ENCODE measurements at regions not wholly inside any gene's neighbourhood (a gene's known extent, or its start where the extent isn't known, plus 50 kb on each side); places are given as distances from the start of the nearest gene placed in this dataset.

DNA sequence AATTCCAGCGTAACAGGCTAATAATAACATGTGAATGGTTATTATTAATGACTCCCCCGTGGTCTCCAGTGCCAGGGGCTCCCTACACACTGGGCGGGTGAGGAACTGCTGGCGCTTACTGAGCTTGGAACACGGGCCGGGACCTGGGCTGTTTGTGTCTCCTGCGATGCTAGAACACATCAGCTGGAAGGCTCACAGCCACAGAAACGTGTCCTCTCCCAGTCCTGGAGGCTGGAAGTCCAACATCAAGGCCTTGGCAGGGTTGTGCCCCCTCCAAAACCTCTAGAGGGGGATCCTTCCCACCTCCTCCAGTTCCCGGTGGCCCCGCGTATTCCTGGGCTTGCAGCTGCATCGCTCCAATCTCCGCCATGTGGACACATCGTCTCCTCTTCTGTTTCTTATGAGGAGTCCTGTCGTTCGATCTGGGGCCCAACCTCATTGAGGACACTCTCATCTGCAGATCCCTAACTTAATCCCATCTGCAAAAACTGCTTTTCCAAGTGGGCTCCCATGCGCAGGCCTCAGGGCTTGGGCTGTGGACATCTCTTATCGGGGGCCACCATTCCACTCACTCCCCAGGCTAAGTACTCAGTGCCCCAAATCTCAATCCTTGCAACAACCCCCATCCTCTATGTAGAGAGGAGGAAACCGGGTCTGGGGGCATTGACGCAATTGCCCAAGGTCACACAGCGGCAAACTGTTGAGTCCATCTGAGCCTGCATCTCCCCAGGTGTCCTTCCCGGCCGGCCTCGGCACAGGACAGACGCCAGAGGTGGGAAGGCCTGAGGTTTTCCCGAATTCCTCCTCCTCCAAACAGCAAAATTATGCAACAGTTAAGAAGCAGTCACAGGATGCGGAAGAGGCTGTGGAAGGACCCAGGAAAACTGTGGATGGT, 193.9 kb downstream of the IRF8 start:
- POLR2A ChIA-PET (ENCODE audit: unreplicated experiment), result no interaction called here
- no peaks in the 10 kb centered on the region for H3K4me1 ChIP-seq (replicated peaks; ENCODE audit: insufficient read depth)
- no peak overlapping the region for H2AFZ ChIP-seq
- no peaks in the 10 kb centered on the region for H3F3A ChIP-seq (ENCODE audit: insufficient read depth, low read depth)
- H3K79me2 ChIP-seq (ENCODE audit: low read depth), result no peaks in the 10 kb centered on the region
- intact Hi-C loops (cut with micrococcal nuclease; ENCODE audit: unreplicated experiment), result no loop called here
- TF ChIP-seq CTCF (conservative IDR thresholded peaks at IDR 0.05) (no peak), EZH2 (IDR thresholded peaks at IDR 0.05; ENCODE audit: low read depth) (no peak)
- no peak for DNase-seq
- no peaks in the 10 kb centered on the region for H4K20me1 ChIP-seq (ENCODE audit: insufficient read depth)
- CTCF ChIA-PET, result no interaction called here
- BruUV-seq (replicated peaks), result no TSS peak
- no peaks in the 10 kb centered on the region for H3K36me3 ChIP-seq (ENCODE audit: low read depth)
- H3K27me3 ChIP-seq (ENCODE audit: insufficient read depth, low read depth), result peaks cover 88% of the 10 kb centered on the region
- H3K9me3 ChIP-seq (ENCODE audit: insufficient read depth, low read depth), result no peaks in the 10 kb centered on the region
- H3K9me2 ChIP-seq (ENCODE audit: insufficient read depth), result no peaks in the 10 kb centered on the region
- no peak overlapping the region for H3K4me2 ChIP-seq
- no peak overlapping the region for H3K27ac ChIP-seq
- H3K4me3 ChIP-seq, result no peak overlapping the region

DNA sequence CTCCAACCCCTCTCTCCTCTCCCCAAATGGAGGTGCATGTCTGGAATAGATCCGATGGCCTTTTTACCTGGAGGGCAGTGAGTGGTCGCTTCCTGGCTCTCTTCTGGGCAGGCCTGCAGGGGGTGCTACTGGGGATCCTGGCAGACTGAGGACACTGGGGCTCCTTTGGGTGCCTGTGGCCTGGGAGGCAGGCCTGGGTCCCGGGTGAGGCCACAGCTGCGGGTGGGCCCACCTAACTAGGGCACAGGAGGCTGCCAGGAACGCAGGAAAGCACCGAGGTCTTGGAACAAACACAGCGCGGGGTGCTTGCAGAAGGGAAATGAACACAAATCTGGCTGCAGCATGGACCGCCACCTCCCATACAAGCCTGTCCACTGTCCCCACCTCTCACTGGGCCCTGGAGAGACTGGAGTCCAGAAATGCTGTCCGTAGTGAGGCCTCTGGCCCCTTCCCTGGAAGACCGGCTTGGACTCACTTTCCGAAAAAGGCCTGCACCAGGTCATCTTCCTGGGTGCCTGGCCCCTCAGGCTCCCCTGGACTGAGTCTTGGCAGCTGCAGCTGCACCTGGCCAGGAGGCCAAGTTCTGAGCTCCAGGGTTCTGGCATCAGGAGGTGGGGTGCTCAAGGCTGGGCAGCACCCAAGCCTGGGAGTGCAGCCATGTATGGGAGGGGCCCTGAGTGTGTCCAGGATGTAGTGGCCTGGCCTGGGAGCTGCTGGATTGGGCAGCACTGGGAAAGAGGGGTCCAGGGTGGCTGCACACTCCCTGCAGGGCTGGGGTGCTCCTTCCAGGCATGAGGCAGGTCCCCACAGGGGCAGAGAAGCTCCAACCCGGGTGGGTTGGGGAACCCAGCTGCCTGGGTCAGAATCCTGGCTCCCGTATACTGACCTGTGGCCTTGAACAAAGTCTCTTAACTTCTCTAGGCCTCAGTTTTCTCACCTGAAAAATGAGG, 195.1 kb downstream of the IRF8 start:
- no peaks in the 10 kb centered on the region for H3K4me1 ChIP-seq (replicated peaks; ENCODE audit: insufficient read depth)
- CTCF ChIA-PET, result no interaction called here
- no peak overlapping the region for H3K4me2 ChIP-seq
- TF ChIP-seq CTCF (conservative IDR thresholded peaks at IDR 0.05) (no peak), EZH2 (IDR thresholded peaks at IDR 0.05; ENCODE audit: low read depth) (no peak)
- POLR2A ChIA-PET (ENCODE audit: unreplicated experiment), result no interaction called here
- no peaks in the 10 kb centered on the region for H3K9me2 ChIP-seq (ENCODE audit: insufficient read depth)
- H3K36me3 ChIP-seq (ENCODE audit: low read depth), result no peaks in the 10 kb centered on the region
- no peak overlapping the region for H3K4me3 ChIP-seq
- intact Hi-C loops (cut with micrococcal nuclease; ENCODE audit: unreplicated experiment), result no loop called here
- H3K27me3 ChIP-seq (ENCODE audit: insufficient read depth, low read depth), result peaks cover 79% of the 10 kb centered on the region
- H3K79me2 ChIP-seq (ENCODE audit: low read depth), result no peaks in the 10 kb centered on the region
- no peaks in the 10 kb centered on the region for H4K20me1 ChIP-seq (ENCODE audit: insufficient read depth)
- BruUV-seq (replicated peaks), result no TSS peak
- H3F3A ChIP-seq (ENCODE audit: insufficient read depth, low read depth), result no peaks in the 10 kb centered on the region
- H2AFZ ChIP-seq, result no peak overlapping the region
- DNase-seq, result no peak
- no peak overlapping the region for H3K27ac ChIP-seq
- H3K9me3 ChIP-seq (ENCODE audit: insufficient read depth, low read depth), result no peaks in the 10 kb centered on the region

GRCh38 chr16:86095131-86095752, 196.3 kb downstream of the IRF8 start:
- H3K79me2 ChIP-seq (ENCODE audit: low read depth), result no peaks in the 10 kb centered on the region
- H3F3A ChIP-seq (ENCODE audit: insufficient read depth, low read depth), result no peaks in the 10 kb centered on the region
- intact Hi-C loops (cut with micrococcal nuclease; ENCODE audit: unreplicated experiment), result no loop called here
- H3K9me2 ChIP-seq (ENCODE audit: insufficient read depth), result no peaks in the 10 kb centered on the region
- ChIA-PET CTCF (no interaction called here), POLR2A (ENCODE audit: unreplicated experiment) (no interaction called here)
- TF ChIP-seq CTCF (conservative IDR thresholded peaks at IDR 0.05) (no peak), EZH2 (IDR thresholded peaks at IDR 0.05; ENCODE audit: low read depth) (no peak)
- no peak for DNase-seq
- H3K27ac ChIP-seq, result no peak overlapping the region
- no TSS peak for BruUV-seq (replicated peaks)
- H3K27me3 ChIP-seq (ENCODE audit: insufficient read depth, low read depth), result peaks cover 77% of the 10 kb centered on the region
- no peaks in the 10 kb centered on the region for H3K9me3 ChIP-seq (ENCODE audit: insufficient read depth, low read depth)
- H2AFZ ChIP-seq, result no peak overlapping the region
- no peaks in the 10 kb centered on the region for H3K4me1 ChIP-seq (replicated peaks; ENCODE audit: insufficient read depth)
- no peaks in the 10 kb centered on the region for H4K20me1 ChIP-seq (ENCODE audit: insufficient read depth)
- no peaks in the 10 kb centered on the region for H3K36me3 ChIP-seq (ENCODE audit: low read depth)
- H3K4me2 ChIP-seq, result no peak overlapping the region
- H3K4me3 ChIP-seq, result no peak overlapping the region

Data from PC-9 (cell line).